ENCODE measurements at regions not wholly inside any gene's neighbourhood (a gene's known extent, or its start where the extent isn't known, plus 50 kb on each side); places are given as distances from the start of the nearest gene placed in this dataset.

DNA sequence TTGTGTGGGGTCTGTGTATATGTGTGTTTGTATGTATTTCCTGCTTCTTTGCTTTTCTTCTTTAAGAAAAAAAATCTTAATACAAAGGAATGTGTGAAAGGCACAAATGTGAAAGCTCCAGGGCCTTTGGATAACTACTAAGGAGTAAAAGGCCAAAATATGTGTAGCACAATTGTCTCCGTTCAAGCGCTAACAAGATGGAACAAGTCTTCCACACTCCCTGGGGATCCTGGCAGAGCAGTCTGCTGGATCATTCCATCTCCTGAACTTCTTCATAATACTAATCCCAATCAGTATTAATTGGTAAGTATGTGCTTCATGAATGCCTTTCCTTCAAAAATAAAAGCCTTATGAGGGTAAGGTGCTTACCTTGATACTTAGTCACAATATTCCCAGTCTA is 462.5 kb upstream of the TBX3 start:
- in situ Hi-C loops (cut with MboI; ENCODE audit: low sequenced_read_pairs in 4 of 4) (no loop called here), intact Hi-C loops (cut with DNase I; ENCODE audit: low total_unique reads) (no loop called here)
- Histone ChIP-seq H3K27me3 (no peaks in the 10 kb centered on the region), H3K36me3 (no peaks in the 10 kb centered on the region), H3K4me3 (no peak overlapping the region), H3K4me1 (no peaks in the 10 kb centered on the region), H3K9me3 (no peaks in the 10 kb centered on the region), H3K27ac (no peak overlapping the region)
- ATAC-seq (no peak), DNase-seq (no peak)
- TF ChIP-seq, protein P1, sequence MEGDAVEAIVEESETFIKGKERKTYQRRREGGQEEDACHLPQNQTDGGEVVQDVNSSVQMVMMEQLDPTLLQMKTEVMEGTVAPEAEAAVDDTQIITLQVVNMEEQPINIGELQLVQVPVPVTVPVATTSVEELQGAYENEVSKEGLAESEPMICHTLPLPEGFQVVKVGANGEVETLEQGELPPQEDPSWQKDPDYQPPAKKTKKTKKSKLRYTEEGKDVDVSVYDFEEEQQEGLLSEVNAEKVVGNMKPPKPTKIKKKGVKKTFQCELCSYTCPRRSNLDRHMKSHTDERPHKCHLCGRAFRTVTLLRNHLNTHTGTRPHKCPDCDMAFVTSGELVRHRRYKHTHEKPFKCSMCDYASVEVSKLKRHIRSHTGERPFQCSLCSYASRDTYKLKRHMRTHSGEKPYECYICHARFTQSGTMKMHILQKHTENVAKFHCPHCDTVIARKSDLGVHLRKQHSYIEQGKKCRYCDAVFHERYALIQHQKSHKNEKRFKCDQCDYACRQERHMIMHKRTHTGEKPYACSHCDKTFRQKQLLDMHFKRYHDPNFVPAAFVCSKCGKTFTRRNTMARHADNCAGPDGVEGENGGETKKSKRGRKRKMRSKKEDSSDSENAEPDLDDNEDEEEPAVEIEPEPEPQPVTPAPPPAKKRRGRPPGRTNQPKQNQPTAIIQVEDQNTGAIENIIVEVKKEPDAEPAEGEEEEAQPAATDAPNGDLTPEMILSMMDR (IDR thresholded peaks at IDR 0.05 in 4 of 5, conservative IDR thresholded peaks at IDR 0.05 in 1 of 5), result no peak
- no peak for TF ChIP-seq POLR2A (IDR thresholded peaks at IDR 0.05)

DNA sequence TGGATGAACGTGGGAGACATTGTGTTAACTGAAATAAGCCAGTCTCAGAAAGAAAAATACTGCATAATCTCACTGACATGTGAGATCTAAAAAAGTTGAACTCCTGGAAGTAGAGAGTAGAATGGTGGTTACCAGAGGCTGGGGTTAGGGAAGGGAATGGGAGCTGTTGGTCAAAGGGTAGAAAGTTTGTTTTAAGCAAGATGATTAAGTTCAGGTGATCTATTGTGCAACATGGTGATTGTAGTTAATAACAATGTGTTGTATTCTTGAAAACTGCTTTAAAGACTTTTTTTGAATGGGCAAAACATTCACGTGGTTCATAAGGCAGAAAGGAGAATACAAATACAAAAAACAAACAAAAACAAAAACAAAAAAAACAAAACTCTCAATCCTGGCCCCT is 460.4 kb upstream of the TBX3 start:
- ATAC-seq (no peak), DNase-seq (no peak)
- intact Hi-C loops (cut with DNase I; ENCODE audit: low total_unique reads), result no loop called here
- no peaks in the 10 kb centered on the region for H3K36me3 ChIP-seq
- no peaks in the 10 kb centered on the region for H3K27me3 ChIP-seq
- in situ Hi-C loops (cut with MboI; ENCODE audit: low sequenced_read_pairs in 4 of 4), result no loop called here
- H3K4me1 ChIP-seq, result no peaks in the 10 kb centered on the region
- H3K9me3 ChIP-seq, result no peaks in the 10 kb centered on the region
- TF ChIP-seq, protein P1 (IDR thresholded peaks at IDR 0.05 in 4 of 5, conservative IDR thresholded peaks at IDR 0.05 in 1 of 5), result no peak
- no peak for TF ChIP-seq POLR2A (IDR thresholded peaks at IDR 0.05)
- no peak overlapping the region for H3K4me3 ChIP-seq
- no peak overlapping the region for H3K27ac ChIP-seq

DNA sequence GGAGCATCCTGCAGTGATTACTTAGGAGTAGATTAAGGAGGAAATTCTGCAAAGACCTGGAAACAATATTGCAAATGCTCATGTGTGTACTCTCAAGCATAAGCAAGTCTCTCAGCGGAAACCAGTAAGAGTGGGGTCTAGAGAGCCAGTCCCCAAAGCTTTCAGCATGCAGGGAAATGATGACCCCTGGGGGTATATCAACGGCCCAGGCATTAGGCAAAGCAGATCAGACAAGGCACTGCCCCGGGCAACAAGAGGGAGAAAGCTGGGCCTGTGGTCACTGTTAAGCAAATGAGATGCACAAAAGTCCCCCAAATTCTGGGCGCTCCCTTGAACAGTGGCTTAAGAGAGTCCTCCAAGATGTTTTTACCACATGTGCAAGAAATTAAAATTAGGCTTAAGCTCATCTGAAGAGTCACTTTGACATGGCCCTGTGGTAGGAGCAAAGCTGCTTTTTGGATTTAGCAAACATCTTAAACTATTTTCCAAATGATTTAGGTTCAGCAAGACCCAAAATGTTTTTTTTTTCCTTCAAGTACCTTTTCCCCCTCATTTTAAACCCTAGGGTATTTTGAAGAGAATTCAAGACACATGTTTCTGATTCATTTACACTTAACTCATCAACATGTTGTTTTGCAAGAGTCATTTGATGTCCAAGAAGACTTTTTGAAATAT is 457.1 kb upstream of the TBX3 start:
- Histone ChIP-seq H3K27me3 (no peaks in the 10 kb centered on the region), H3K4me3 (no peak overlapping the region), H3K27ac (no peak overlapping the region), H3K4me1 (peaks cover 0 to 1% of the 10 kb centered on the region in 2 donors), H3K36me3 (no peaks in the 10 kb centered on the region), H3K9me3 (no peaks in the 10 kb centered on the region)
- in situ Hi-C loops (cut with MboI; ENCODE audit: low sequenced_read_pairs in 4 of 4), result no loop called here
- ATAC-seq (no peak), DNase-seq (no peak)
- intact Hi-C loops (cut with DNase I; ENCODE audit: low total_unique reads), result no loop called here
- TF ChIP-seq, protein P1 (IDR thresholded peaks at IDR 0.05 in 4 of 5, conservative IDR thresholded peaks at IDR 0.05 in 1 of 5), result no peak
- TF ChIP-seq POLR2A (IDR thresholded peaks at IDR 0.05), result no peak

DNA sequence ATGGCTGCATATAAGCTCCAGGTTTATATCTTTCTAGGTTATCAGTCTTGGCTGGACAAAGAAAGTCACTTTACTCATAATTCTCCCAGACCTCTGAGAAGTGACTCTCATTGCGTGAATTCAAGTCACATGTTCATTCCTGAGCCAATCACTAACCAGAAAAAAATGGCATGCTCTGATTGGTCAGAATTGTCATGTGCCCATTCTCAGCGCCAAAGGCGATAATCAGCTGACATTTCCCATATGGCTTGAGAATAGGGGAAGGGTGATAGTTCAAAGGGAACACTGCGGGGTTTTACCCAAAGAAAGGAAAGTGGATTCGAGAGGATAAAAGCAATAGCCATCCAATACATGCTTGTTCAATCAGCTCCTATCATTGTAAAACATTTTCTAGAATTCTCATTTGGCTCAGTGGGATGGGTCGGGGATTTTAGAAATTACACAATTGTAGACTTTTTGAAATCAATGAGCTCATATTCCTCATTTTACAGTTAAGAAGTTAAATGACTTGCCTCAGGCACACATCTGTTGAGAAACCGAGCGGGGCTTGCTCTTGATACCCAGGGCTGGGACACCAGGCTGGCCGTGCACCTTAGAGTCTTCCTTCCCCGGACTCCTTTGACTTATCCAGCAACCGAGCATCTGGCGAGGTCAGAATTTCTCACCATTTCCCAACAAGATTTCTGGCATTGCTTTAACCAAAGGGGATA is 454.0 kb upstream of the TBX3 start:
- intact Hi-C loops (cut with DNase I; ENCODE audit: low total_unique reads), result no loop called here
- in situ Hi-C loops (cut with MboI; ENCODE audit: low sequenced_read_pairs in 4 of 4), result no loop called here
- TF ChIP-seq, protein P1 (IDR thresholded peaks at IDR 0.05 in 4 of 5, conservative IDR thresholded peaks at IDR 0.05 in 1 of 5), result no peak
- no peak for TF ChIP-seq POLR2A (IDR thresholded peaks at IDR 0.05)

More for the DNA sequence above, 454.0 kb upstream of the TBX3 start:
- H3K27me3 ChIP-seq, result no peaks in the 10 kb centered on the region
- no peak for DNase-seq
- ATAC-seq, result no peak
- H3K36me3 ChIP-seq, result no peaks in the 10 kb centered on the region
- H3K4me3 ChIP-seq, result no peak overlapping the region
- no peak overlapping the region for H3K27ac ChIP-seq
- peaks cover 0 to 7% of the 10 kb centered on the region in 2 donors for H3K4me1 ChIP-seq
- no peaks in the 10 kb centered on the region for H3K9me3 ChIP-seq

Measured in gastrocnemius medialis (tissue), 4 donors.